GM21619 (cell line): ENCODE measurements at regions not wholly inside any gene's neighbourhood (a gene's known extent, or its start where the extent isn't known, plus 50 kb on each side); places are given as distances from the start of the nearest gene placed in this dataset.
"Not testable (repeated sequence)": the region's sequence is repeated elsewhere in the genome, so short reads cannot be mapped to it uniquely, and the experiment has no call there.

Experiments used
- ATAC-seq: cut with Tn5 transposase; IDR thresholded peaks from one replicate; pipeline ENCODE4 v1.9.1; 2021; ENCODE audit not compliant: unreplicated experiment

- not testable (repeated sequence) for ATAC-seq
Measured at GRCh38 chr20:40889266-40889665, 139.4 kb upstream of the TOP1 start.

DNA sequence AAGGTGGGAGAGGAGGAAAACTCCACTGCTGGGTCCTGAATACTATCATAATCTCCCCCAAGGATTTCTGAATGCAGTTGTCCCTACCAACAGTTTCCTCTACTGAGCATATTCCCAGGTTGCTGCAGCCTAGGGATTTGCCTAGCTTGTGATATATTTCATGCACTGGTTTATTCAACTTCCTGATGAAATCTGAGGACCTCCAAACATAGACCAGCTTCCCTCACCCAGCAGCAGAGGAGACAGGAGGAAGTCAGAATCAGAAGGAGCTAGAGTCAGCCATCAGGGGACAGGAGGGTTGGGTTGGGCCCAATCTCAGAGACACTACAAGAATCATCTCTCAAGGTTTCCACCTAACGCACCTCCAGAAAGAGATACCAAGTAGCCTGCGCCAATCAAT is 138.4 kb upstream of the TOP1 start:
- no peak for ATAC-seq

GRCh38 chr20:40890635-40891034 is 138.0 kb upstream of the TOP1 start:
- ATAC-seq = no peak

- ATAC-seq = no peak
Measured at GRCh38 chr20:40891351-40891750, 137.3 kb upstream of the TOP1 start.

GRCh38 chr20:40892642-40893041 is 136.0 kb upstream of the TOP1 start:
- no peak for ATAC-seq

- no peak for ATAC-seq
Measured at GRCh38 chr20:40893610-40894236, 134.9 kb upstream of the TOP1 start.

- no peak for ATAC-seq
Measured at GRCh38 chr20:40894237-40894630, 134.4 kb upstream of the TOP1 start.

DNA sequence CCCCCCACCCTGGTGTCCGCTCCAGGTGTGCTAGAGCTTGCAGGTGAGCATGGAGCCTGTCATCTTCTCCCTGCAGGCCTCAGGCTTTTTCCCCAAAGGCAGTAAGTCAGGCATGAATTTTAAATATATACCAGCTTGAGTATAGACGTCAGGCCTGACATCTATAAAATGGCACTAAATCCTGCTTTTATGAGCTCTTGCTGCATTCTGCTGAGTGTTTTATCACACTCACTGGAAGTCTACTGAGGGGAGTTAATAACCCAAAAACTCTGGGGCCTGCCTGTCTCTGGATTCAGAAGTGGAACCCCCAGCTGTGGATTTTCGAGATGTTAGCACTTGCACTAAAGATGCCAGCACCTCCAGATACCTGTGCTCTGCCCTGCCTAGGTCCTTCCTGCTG is 133.4 kb upstream of the TOP1 start:
- ATAC-seq = no peak

- ATAC-seq = no peak
Measured at GRCh38 chr20:40896814-40897700, 131.6 kb upstream of the TOP1 start.

GRCh38 chr20:40899344-40899743 is 129.3 kb upstream of the TOP1 start:
- ATAC-seq = no peak

- ATAC-seq = no peak
Measured at GRCh38 chr20:40900666-40901215, 127.9 kb upstream of the TOP1 start.

DNA sequence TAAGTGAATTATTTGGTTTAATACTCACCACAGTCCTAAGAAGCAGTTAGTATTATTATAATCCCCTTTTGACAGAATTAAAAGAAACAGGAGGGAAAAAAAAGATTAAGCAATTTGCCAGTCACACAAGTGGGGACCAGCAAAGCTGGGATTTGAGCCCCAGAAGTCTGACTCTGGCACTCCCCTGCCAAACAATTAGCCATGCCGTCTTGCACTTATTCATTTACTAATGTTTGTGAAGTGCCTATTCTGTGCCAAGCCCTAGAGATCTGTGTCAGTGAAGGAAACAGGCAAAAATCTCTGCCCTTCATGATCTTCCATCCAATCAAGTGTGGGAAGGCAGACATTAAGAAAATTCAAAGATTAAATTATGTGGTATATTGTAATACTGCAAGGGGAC is 126.0 kb upstream of the TOP1 start:
- no peak for ATAC-seq

DNA sequence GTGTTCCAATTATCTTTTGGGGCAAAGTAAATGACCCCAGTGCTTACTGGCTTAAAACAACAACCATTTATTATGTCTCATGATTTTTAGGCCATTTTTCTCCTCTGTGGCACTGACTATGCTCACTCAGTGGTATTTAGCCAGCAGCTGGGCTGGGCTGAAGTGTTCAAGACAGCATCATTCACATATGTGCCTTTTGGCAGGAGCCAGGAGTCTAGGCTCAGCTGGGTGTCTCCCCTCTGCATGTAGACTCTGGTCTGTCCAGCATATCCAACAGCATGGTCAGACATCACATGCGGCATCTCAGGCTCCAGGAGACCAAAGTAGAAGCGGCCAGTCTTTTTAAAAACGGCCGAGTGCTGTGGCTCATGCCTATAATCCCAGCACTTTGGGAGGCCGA is 120.3 kb upstream of the TOP1 start:
- no peak for ATAC-seq

- not testable (repeated sequence) for ATAC-seq
Measured at GRCh38 chr20:40909489-40909888, 119.1 kb upstream of the TOP1 start.

DNA sequence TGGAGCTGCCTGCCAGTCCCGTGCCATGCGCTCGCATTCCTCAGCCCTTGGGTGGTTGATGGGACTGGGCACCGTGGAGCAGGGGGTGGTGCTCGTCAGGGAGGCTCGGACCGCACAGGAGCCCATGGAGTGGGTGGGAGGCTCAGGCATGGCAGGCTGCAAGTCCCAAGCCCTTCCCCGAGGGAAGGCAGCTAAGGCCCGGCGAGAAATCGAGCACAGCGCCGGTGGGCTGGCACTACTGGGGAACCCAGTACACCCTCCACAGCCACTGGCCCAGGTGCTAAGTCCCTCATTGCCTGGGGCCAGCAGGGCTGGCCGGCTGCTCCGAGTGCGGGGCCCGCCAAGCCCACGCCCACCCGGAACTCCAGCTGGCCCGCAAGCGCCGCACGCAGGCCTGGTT is 118.2 kb upstream of the TOP1 start:
- not testable (repeated sequence) for ATAC-seq

DNA sequence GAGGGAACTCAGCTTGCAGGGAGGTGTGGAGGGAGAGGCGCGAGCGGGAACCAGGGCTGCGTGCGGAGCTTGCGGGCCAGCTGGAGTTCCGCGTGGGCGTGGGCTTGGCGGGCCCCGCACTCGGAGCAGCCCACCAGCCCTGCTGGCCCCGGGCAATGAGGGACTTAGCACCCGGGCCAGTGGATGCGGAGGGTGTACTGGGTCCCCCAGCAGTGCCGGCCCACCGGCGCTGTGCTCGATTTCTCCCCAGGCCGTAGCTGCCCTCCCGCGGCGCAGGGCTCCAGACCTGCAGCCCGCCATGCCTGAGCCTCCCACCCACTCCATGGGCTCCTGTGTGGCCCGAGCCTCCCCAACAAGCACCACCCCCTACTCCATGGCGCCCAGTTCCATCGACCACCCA is 117.5 kb upstream of the TOP1 start:
- not testable (repeated sequence) for ATAC-seq

GRCh38 chr20:40913224-40914185 is 115.1 kb upstream of the TOP1 start:
- ATAC-seq = no peak

DNA sequence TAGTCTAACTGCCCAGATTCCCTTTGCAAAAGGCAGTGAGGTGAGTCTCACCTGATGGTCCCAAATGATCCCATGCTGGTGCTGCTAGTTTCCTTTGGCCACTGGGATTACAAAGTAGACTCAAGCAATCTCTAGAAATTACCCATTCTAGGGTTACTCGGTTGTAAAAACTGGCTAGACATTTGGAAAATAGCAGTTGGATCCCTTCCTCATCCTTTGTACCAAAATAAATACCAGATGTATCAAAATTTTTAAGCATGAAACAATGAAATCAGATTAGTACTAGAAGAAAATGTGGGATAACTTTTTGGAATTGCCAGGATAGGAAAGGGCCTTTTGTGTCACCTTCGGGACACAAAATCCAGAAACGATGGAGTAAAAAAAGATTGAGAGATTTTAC is 112.9 kb upstream of the TOP1 start:
- no peak for ATAC-seq

DNA sequence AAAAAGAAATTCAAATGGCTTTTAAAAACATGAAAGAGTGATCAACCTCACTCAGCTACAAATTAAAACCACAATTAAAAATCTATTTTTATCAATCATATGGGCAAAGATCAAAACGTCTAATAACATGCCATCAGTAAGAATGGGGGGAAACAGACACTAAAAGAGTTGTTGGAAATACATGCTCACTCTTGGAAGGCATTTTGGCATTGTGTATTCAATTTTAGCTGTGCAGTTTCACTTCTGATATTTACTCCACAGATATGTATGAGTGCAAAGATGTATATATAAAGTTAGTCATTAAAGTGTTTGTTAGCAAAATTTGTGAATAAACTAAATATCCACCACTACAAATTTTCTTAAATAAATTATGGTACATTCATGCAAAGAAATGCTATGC is 112.3 kb upstream of the TOP1 start:
- no peak for ATAC-seq

DNA sequence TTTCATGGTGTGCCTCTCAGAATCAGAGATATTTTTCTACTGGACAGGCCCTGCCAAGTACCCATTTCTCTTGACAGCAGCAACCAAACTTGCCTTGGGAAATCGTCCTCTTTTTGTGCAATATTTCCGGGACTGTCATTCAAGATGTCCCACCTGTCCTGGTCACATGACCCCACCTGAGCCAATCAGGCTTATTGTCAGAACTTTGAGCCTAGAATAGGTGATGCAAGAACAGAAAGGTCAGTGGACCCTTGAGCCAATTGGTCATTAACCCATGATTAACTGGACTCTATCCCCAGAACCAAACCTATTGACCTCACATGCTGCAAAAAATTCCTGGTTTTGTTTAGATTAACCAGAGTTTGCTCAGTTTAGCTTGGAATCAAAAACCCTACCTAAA is 108.3 kb upstream of the TOP1 start:
- ATAC-seq = no peak

DNA sequence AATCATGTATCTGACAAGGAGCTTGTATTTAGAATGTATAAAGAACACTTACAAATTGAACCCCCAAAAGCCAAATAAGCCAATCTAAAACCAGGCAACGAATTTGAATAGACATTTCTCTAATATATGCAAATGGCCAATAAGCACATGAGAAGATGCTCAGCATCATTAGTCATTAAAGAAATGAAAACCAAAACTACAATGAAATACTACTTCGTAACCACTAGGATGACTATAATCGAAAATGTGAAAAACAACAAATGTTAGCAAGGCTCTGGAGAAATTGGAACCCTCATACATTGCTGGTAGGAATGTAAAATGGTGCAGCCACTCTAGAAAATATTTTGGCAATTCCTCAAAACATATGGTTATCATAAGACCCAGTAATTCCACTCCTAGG is 105.8 kb upstream of the TOP1 start:
- ATAC-seq = no peak
